H1 (cell line): ENCODE measurements at regions not wholly inside any gene's neighbourhood (a gene's known extent, or its start where the extent isn't known, plus 50 kb on each side); places are given as distances from the start of the nearest gene placed in this dataset.

Source experiments
- CTCF ChIA-PET: fragments of 300-600 bp; sonication (Branson Sonifier 250); formaldehyde crosslinking; loops from one replicate; lab custom pipeline; 2021; ENCODE audit not compliant: partially characterized antibody; lab: Charles Lee
- POLR2A ChIA-PET: fragments of 300-600 bp; sonication (Branson Sonifier 250); formaldehyde crosslinking; loops from one replicate; lab custom pipeline; 2021; ENCODE audit warnings: inconsistent platforms; ENCODE audit not compliant: partially characterized antibody; lab: Charles Lee
- DNase-seq, 2 experiments: peaks; one replicate each; pipeline versions ENCODE4 v3.0.0 to v3.0.0-alpha.2; 2010 to 2022; ENCODE audit warnings: low spot score in 2 of 2, low read depth in 1 of 2, mixed read lengths in 1 of 2
- FAIRE-seq: peaks from 2 replicates; lab custom pipeline; 2011; peaks lifted over from hg19 to GRCh38; lab: Jason Lieb, UNC
- H2AFZ ChIP-seq: 2 replicates; pipeline ENCODE4 v1.8.1; 2012; ENCODE audit warnings: low read length, inconsistent platforms
- H2AK5ac ChIP-seq: 2 replicates; pipeline ENCODE4 v1.6.1; 2013; ENCODE audit warnings: low read depth, low read length
- H2BK120ac ChIP-seq: replicated peaks from 2 replicates; pipeline ENCODE3; 2013; ENCODE audit warnings: low read depth, low read length, inconsistent platforms
- H2BK12ac ChIP-seq: 2 replicates; pipeline ENCODE4 v1.6.1; 2013; ENCODE audit warnings: low read depth, low read length
- H2BK15ac ChIP-seq: 2 replicates; pipeline ENCODE4 v1.6.1; 2013; ENCODE audit warnings: low read length
- H2BK20ac ChIP-seq: 2 replicates; pipeline ENCODE4 v1.6.1; 2013; ENCODE audit warnings: low read length
- H2BK5ac ChIP-seq: 2 replicates; pipeline ENCODE4 v1.6.1; 2013; ENCODE audit warnings: low read depth, low read length
- H3K14ac ChIP-seq: 2 replicates; pipeline ENCODE4 v1.6.1; 2013; ENCODE audit warnings: inconsistent platforms; ENCODE audit not compliant: insufficient read length
- H3K18ac ChIP-seq: 2 replicates; pipeline ENCODE4 v1.6.1; 2013; ENCODE audit warnings: low read length; ENCODE audit errors: extremely low read depth
- H3K23ac ChIP-seq: 2 replicates; pipeline ENCODE4 v1.6.1; 2013; ENCODE audit warnings: inconsistent platforms; ENCODE audit not compliant: insufficient read length
- H3K23me2 ChIP-seq: 2 replicates; pipeline ENCODE4 v1.6.1; 2013; ENCODE audit warnings: low read depth, low read length
- H3K27ac ChIP-seq: 2 replicates; pipeline ENCODE4 v1.6.1; 2011; ENCODE audit warnings: low read depth, low read length, inconsistent platforms
- H3K27me3 ChIP-seq, 4 experiments: replicated peaks in 1 of 4; 1 replicate in 1 of 4; 2 replicates in 3 of 4; pipeline versions ENCODE4 v1.6.1 to v1.8.1; 2011 to 2013; ENCODE audit warnings: low read length in 3 of 4, mild to moderate bottlenecking in 3 of 4, inconsistent platforms in 2 of 4, mixed read lengths in 2 of 4, moderate library complexity in 1 of 4; ENCODE audit not compliant: control insufficient read depth in 3 of 4, insufficient read depth in 3 of 4; ENCODE audit errors: extremely low read depth in 1 of 4
- H3K36me3 ChIP-seq, 4 experiments: 2 replicates each; pipeline versions ENCODE4 v1.6.1 to v1.8.1; 2011 to 2013; ENCODE audit warnings: mild to moderate bottlenecking in 4 of 4, low read length in 3 of 4, moderate library complexity in 2 of 4, control low read depth in 1 of 4, inconsistent platforms in 1 of 4; ENCODE audit not compliant: insufficient read depth in 4 of 4, control insufficient read depth in 2 of 4
- H3K4ac ChIP-seq: replicated peaks from 2 replicates; pipeline ENCODE3; 2013; ENCODE audit warnings: low read length, low read depth, mixed read lengths, inconsistent platforms; ENCODE audit not compliant: insufficient read length
- H3K4me1 ChIP-seq, 4 experiments: replicated peaks in 1 of 4; 1 replicate in 1 of 4; 2 replicates in 3 of 4; pipeline versions ENCODE4 v1.6.1 to v1.8.1; 2011 to 2013; ENCODE audit warnings: low read length in 3 of 4, inconsistent platforms in 2 of 4, mixed read lengths in 1 of 4; ENCODE audit not compliant: insufficient read depth in 4 of 4, control insufficient read depth in 3 of 4
- H3K4me2 ChIP-seq, 2 experiments: 2 replicates each; pipeline versions ENCODE4 v1.6.1 to v1.8.1; 2011 to 2013; ENCODE audit warnings: low read depth in 2 of 2, low read length in 2 of 2, control low read depth in 1 of 2, inconsistent platforms in 1 of 2, mild to moderate bottlenecking in 1 of 2; ENCODE audit not compliant: insufficient read depth in 1 of 2
- H3K4me3 ChIP-seq, 4 experiments: fragments of 200-600, 300-600 bp in 1 of 4; sonication (generic), shearing (Covaris generic), sonication (Bioruptor Twin) in 1 of 4; 2 replicates each; pipeline versions ENCODE4 v1.5.1 to v1.8.1; 2011 to 2016; ENCODE audit warnings: low read length in 4 of 4, low read depth in 3 of 4, control low read depth in 2 of 4, inconsistent platforms in 2 of 4, mild to moderate bottlenecking in 2 of 4, mixed read lengths in 1 of 4, moderate library complexity in 1 of 4; ENCODE audit not compliant: insufficient read depth in 2 of 4; ENCODE audit errors: extremely low read depth in 1 of 4
- H3K56ac ChIP-seq: replicated peaks from 2 replicates; pipeline ENCODE3; 2013; ENCODE audit warnings: low read depth, mild to moderate bottlenecking, mixed read lengths, low read length, inconsistent platforms; ENCODE audit not compliant: insufficient read length
- H3K79me1 ChIP-seq: 2 replicates; pipeline ENCODE4 v1.6.1; 2013; ENCODE audit warnings: low read depth, low read length, control low read depth
- H3K79me2 ChIP-seq, 2 experiments: 2 replicates each; pipeline versions ENCODE4 v1.6.1 to v1.8.1; 2012 to 2013; ENCODE audit warnings: low read length in 2 of 2, mild to moderate bottlenecking in 2 of 2, inconsistent platforms in 1 of 2; ENCODE audit not compliant: insufficient read depth in 2 of 2, control insufficient read depth in 1 of 2
- H3K9ac ChIP-seq, 4 experiments: replicated peaks in 1 of 4; 1 replicate in 1 of 4; 2 replicates in 3 of 4; pipeline versions ENCODE4 v1.6.1 to v1.8.1; 2011 to 2013; ENCODE audit warnings: low read depth in 3 of 4, low read length in 3 of 4, control low read depth in 2 of 4, mild to moderate bottlenecking in 2 of 4, moderate library complexity in 2 of 4, inconsistent platforms in 1 of 4; ENCODE audit errors: extremely low read depth in 1 of 4
- H3K9me3 ChIP-seq, 2 experiments: 2 replicates each; pipeline versions ENCODE4 v1.6.1 to v1.8.1; 2012 to 2013; ENCODE audit warnings: mild to moderate bottlenecking in 2 of 2, moderate library complexity in 2 of 2, control low read depth in 1 of 2, inconsistent platforms in 1 of 2, low read depth in 1 of 2, low read length in 1 of 2, mixed read lengths in 1 of 2; ENCODE audit not compliant: insufficient read depth in 2 of 2
- H4K20me1 ChIP-seq, 2 experiments: replicated peaks in 1 of 2; 2 replicates each; pipeline versions ENCODE3 to v1.8.1; 2011 to 2013; ENCODE audit warnings: inconsistent platforms in 2 of 2, low read length in 2 of 2, mild to moderate bottlenecking in 1 of 2; ENCODE audit not compliant: insufficient read depth in 2 of 2, control insufficient read depth in 1 of 2
- H4K5ac ChIP-seq: 2 replicates; pipeline ENCODE4 v1.6.1; 2013; ENCODE audit warnings: low read length, low read depth, mixed read lengths, inconsistent platforms; ENCODE audit not compliant: insufficient read length
- H4K8ac ChIP-seq: 2 replicates; pipeline ENCODE4 v1.8.0; 2013; ENCODE audit warnings: mild to moderate bottlenecking, moderate library complexity, low read length, inconsistent platforms; ENCODE audit not compliant: insufficient read depth; ENCODE audit errors: extremely low read depth
- H4K91ac ChIP-seq: replicated peaks from 2 replicates; pipeline ENCODE3; 2013; ENCODE audit warnings: low read length, mixed read lengths, inconsistent platforms; ENCODE audit not compliant: insufficient read length
- ATF3 ChIP-seq: IDR thresholded peaks from 2 replicates; pipeline ENCODE4 v1.6.1; 2011; ENCODE audit warnings: low read depth, mild to moderate bottlenecking, low read length; ENCODE audit not compliant: insufficient read depth
- CEBPB ChIP-seq: IDR thresholded peaks from 2 replicates; pipeline ENCODE4 v1.6.1; 2012; ENCODE audit warnings: low read depth, low read length
- RNF2 ChIP-seq: fragments of 200-900, 300-1000 bp; sonication (generic); IDR thresholded peaks from 2 replicates; pipeline ENCODE4 v1.7.1; 2016; ENCODE audit warnings: borderline replicate concordance, low read depth, mild to moderate bottlenecking, antibody characterized with exemption, low read length; ENCODE audit not compliant: poor library complexity, severe bottlenecking; ENCODE audit errors: missing control alignments
- WGBS, 2 experiments: shearing (Covaris generic) in 1 of 2; methylation state at CpG; one replicate each; pipeline versions ENCODE4 v1.1.6 to v1.1.7; 2013 to 2015; ENCODE audit warnings: low lambda C conversion rate in 2 of 2, mixed read lengths in 2 of 2, inconsistent platforms in 1 of 2, low coverage in 1 of 2, missing lambda C conversion rate in 1 of 2; ENCODE audit not compliant: insufficient replicate concordance in 2 of 2, insufficient coverage in 1 of 2, insufficient read length in 1 of 2; ENCODE audit errors: extremely low coverage in 1 of 2, missing lambda C conversion rate in 1 of 2; 5-methylcytosine and 5-hydroxymethylcytosine counted together

GRCh38 chr2:106953236-106953635 lies 67.3 kb upstream of the ST6GAL2 start:
- WGBS, 2 experiments, result 86% methylated on average over 5 of the region's 5 CpGs; no CpG with 5 or more reads in 1 of the 2 experiments
- H4K20me1 ChIP-seq, result no peaks in the 10 kb centered on the region
- no peaks in the 10 kb centered on the region for H3K4me1 ChIP-seq
- H3K23me2 ChIP-seq, result no peaks in the 10 kb centered on the region
- no peak for FAIRE-seq
- CTCF ChIA-PET, result interaction anchor here (1.4 kb wide), 1 partner anchor 10 kb away, joined by 3 read pairs; no protein-coding TSS in a partner anchor
- H3K9me3 ChIP-seq, result no peaks in the 10 kb centered on the region
- no peak overlapping the region for H3K18ac ChIP-seq
- no peak overlapping the region for H4K8ac ChIP-seq
- H2BK5ac ChIP-seq, result no peak overlapping the region
- H3K27me3 ChIP-seq, result no peaks in the 10 kb centered on the region
- DNase-seq, result no peak
- no peak overlapping the region for H3K56ac ChIP-seq
- TF ChIP-seq ATF3 (no peak), RNF2 (no peak), CEBPB (no peak)
- no peaks in the 10 kb centered on the region for H3K79me2 ChIP-seq
- H2BK120ac ChIP-seq, result no peak overlapping the region
- H3K9ac ChIP-seq, result no peak overlapping the region
- no peak overlapping the region for H3K27ac ChIP-seq
- H3K4me2 ChIP-seq, result no peak overlapping the region
- no peak overlapping the region for H3K23ac ChIP-seq
- no peak overlapping the region for H2AK5ac ChIP-seq
- H4K5ac ChIP-seq, result no peak overlapping the region
- H3K4ac ChIP-seq, result no peak overlapping the region
- POLR2A ChIA-PET, result no interaction called here
- no peak overlapping the region for H4K91ac ChIP-seq
- no peaks in the 10 kb centered on the region for H3K36me3 ChIP-seq
- H3K79me1 ChIP-seq, result no peaks in the 10 kb centered on the region
- H3K14ac ChIP-seq, result no peak overlapping the region
- no peak overlapping the region for H2BK12ac ChIP-seq
- H2BK15ac ChIP-seq, result no peak overlapping the region
- no peak overlapping the region for H2BK20ac ChIP-seq
- no peak overlapping the region for H2AFZ ChIP-seq
- no peak overlapping the region for H3K4me3 ChIP-seq
